ENCODE measurements at regions not wholly inside any gene's neighbourhood (a gene's known extent, or its start where the extent isn't known, plus 50 kb on each side); places are given as distances from the start of the nearest gene placed in this dataset.

DNA sequence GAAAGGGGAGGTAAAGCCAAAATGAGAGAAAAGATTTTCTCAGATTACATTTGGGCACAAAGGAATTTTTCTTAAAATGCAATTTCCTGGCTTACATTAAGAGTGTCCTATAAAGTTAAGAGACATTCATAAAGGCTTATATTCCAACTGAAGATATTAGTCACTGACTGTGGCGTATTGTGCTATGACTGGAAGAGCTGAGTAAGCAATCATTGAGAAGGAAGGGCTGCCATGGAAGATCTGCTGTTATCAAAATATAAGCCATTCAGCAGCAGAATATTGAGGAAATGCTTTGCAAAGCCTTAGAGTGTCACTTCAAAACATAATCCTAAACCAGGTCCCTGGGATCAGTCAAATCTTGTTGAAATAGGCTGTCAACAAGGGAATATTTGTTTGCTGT, 593.9 kb downstream of the TUSC7 start:
- Histone ChIP-seq H2BK120ac (replicated peaks; ENCODE audit: low read depth, low read length) (no peak overlapping the region), H3K4me1 (replicated peaks in 1 of 4; ENCODE audit: control insufficient read depth in 3 of 4, insufficient read depth in 4 of 4, low read length in 3 of 4) (no peaks in the 10 kb centered on the region), H3K4me3 (ENCODE audit: extremely low read depth in 1 of 4, insufficient read depth in 2 of 4, low read depth in 3 of 4, low read length in 4 of 4) (no peak overlapping the region), H3K23ac (ENCODE audit: insufficient read length) (no peak overlapping the region), H3K36me3 (ENCODE audit: control insufficient read depth in 2 of 4, insufficient read depth in 4 of 4, low read length in 3 of 4) (no peaks in the 10 kb centered on the region), H4K20me1 (replicated peaks in 1 of 2; ENCODE audit: control insufficient read depth in 1 of 2, insufficient read depth in 2 of 2, low read length in 2 of 2) (no peaks in the 10 kb centered on the region), H3K27me3 (replicated peaks in 1 of 4; ENCODE audit: control insufficient read depth in 3 of 4, extremely low read depth in 1 of 4, insufficient read depth in 3 of 4, low read length in 3 of 4) (no peaks in the 10 kb centered on the region), H3K14ac (ENCODE audit: insufficient read length) (no peak overlapping the region), H3K18ac (ENCODE audit: extremely low read depth, low read length) (no peak overlapping the region), H3K4ac (replicated peaks; ENCODE audit: insufficient read length, low read depth, low read length) (no peak overlapping the region), H3K79me1 (ENCODE audit: low read depth, low read length) (no peaks in the 10 kb centered on the region), H3K9me3 (ENCODE audit: insufficient read depth in 2 of 2, low read depth in 1 of 2, low read length in 1 of 2) (no peaks in the 10 kb centered on the region), H2BK20ac (ENCODE audit: low read length) (no peak overlapping the region), H3K4me2 (ENCODE audit: insufficient read depth in 1 of 2, low read depth in 2 of 2, low read length in 2 of 2) (no peak overlapping the region), H3K27ac (ENCODE audit: low read depth, low read length) (no peak overlapping the region), H3K79me2 (ENCODE audit: control insufficient read depth in 1 of 2, insufficient read depth in 2 of 2, low read length in 2 of 2) (no peaks in the 10 kb centered on the region), H2BK12ac (ENCODE audit: low read depth, low read length) (no peak overlapping the region), H4K8ac (ENCODE audit: extremely low read depth, insufficient read depth, low read length) (no peak overlapping the region), H4K5ac (ENCODE audit: insufficient read length, low read depth, low read length) (no peak overlapping the region), H3K9ac (replicated peaks in 1 of 4; ENCODE audit: extremely low read depth in 1 of 4, low read depth in 3 of 4, low read length in 3 of 4) (no peak overlapping the region), H2AK5ac (ENCODE audit: low read depth, low read length) (no peak overlapping the region), H3K56ac (replicated peaks; ENCODE audit: insufficient read length, low read depth, low read length) (no peak overlapping the region), H4K91ac (replicated peaks; ENCODE audit: insufficient read length, low read length) (no peak overlapping the region), H2AFZ (ENCODE audit: low read length) (no peak overlapping the region), H2BK15ac (ENCODE audit: low read length) (no peak overlapping the region), H2BK5ac (ENCODE audit: low read depth, low read length) (no peak overlapping the region), H3K23me2 (ENCODE audit: low read depth, low read length) (no peaks in the 10 kb centered on the region)
- ChIA-PET POLR2A (ENCODE audit: partially characterized antibody) (no interaction called here), CTCF (ENCODE audit: partially characterized antibody) (no interaction called here)
- DNase-seq (ENCODE audit: low read depth in 1 of 2, low spot score in 2 of 2) (no peak), FAIRE-seq (no peak)
- 89% methylated on average over 1 of the region's 1 CpG; no CpG with 5 or more reads in 1 of the 2 experiments for WGBS, 2 experiments (ENCODE audit: extremely low coverage in 1 of 2, insufficient coverage in 1 of 2, insufficient read length in 1 of 2, insufficient replicate concordance in 2 of 2, low coverage in 1 of 2, low lambda C conversion rate in 2 of 2, missing lambda C conversion rate in 1 of 2)
- TF ChIP-seq BRCA1 (IDR thresholded peaks at IDR 0.05; ENCODE audit: low read depth, low read length) (no peak), TAF1 (IDR thresholded peaks at IDR 0.05; ENCODE audit: low read depth, low read length) (no peak), JUND (IDR thresholded peaks at IDR 0.05; ENCODE audit: low read length) (no peak), SP1 (IDR thresholded peaks at IDR 0.05; ENCODE audit: low read depth, low read length) (no peak), TBP (IDR thresholded peaks at IDR 0.05; ENCODE audit: low read depth, low read length) (no peak), NRF1 (IDR thresholded peaks at IDR 0.05; ENCODE audit: low read depth, low read length) (no peak), YY1 (IDR thresholded peaks at IDR 0.05; ENCODE audit: low read depth, low read length) (no peak), RFX5 (IDR thresholded peaks at IDR 0.05; ENCODE audit: borderline replicate concordance, low read depth, low read length) (no peak), JUN (IDR thresholded peaks at IDR 0.05; ENCODE audit: low read depth, low read length) (no peak), SIRT6 (IDR thresholded peaks at IDR 0.05; ENCODE audit: low read length) (no peak), EP300 (IDR thresholded peaks at IDR 0.05; ENCODE audit: borderline replicate concordance in 1 of 2, low read depth in 2 of 2, low read length in 2 of 2) (no peak), ZNF274 (IDR thresholded peaks at IDR 0.05; ENCODE audit: borderline replicate concordance, extremely low read depth, low read length) (no peak)
- TF ChIP-seq, protein P1, sequence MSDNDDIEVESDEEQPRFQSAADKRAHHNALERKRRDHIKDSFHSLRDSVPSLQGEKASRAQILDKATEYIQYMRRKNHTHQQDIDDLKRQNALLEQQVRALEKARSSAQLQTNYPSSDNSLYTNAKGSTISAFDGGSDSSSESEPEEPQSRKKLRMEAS (IDR thresholded peaks at IDR 0.05), result no peak
- TF ChIP-seq, protein P2, sequence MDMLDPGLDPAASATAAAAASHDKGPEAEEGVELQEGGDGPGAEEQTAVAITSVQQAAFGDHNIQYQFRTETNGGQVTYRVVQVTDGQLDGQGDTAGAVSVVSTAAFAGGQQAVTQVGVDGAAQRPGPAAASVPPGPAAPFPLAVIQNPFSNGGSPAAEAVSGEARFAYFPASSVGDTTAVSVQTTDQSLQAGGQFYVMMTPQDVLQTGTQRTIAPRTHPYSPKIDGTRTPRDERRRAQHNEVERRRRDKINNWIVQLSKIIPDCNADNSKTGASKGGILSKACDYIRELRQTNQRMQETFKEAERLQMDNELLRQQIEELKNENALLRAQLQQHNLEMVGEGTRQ (IDR thresholded peaks at IDR 0.05; ENCODE audit: low read length), result no peak
- TF ChIP-seq, protein P3, sequence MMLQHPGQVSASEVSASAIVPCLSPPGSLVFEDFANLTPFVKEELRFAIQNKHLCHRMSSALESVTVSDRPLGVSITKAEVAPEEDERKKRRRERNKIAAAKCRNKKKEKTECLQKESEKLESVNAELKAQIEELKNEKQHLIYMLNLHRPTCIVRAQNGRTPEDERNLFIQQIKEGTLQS (IDR thresholded peaks at IDR 0.05; ENCODE audit: insufficient read depth, low read depth, low read length), result no peak
